ENCODE measurements at regions not wholly inside any gene's neighbourhood (a gene's known extent, or its start where the extent isn't known, plus 50 kb on each side); places are given as distances from the start of the nearest gene placed in this dataset.
"Not testable (repeated sequence)": the region's sequence is repeated elsewhere in the genome, so short reads cannot be mapped to it uniquely, and the experiment has no call there.

DNA sequence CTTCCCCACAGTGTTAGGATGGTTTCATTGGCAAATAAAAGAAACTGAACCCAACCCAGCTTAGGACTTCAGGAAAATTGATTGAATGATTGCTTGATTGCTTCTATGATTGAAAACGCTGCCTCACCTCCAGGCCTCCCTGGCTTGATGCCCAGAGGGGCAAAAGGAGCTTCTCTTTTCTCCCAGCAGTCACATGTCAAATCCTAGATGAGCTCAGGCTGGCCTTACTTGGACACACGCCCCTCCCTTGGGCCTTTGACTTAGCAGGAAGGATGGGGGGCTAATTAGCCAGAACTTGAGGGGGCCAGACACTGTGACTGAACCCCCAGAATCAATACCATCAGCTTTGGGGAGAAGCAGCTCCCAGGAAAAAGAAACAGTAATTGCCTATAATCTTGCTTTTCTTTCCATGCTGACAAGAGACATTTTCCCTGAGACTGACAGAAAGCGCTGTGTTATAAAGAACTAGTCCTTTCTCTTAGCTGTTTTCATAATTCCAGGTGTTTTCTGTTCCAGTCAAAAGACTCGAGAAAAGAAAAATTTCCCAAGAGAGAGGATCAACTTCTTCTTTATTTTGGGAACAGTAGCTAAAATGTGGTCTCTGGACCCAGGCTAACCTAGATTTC, 50.8 kb upstream of the ATP5PO start:
- TF ChIP-seq, protein P1, sequence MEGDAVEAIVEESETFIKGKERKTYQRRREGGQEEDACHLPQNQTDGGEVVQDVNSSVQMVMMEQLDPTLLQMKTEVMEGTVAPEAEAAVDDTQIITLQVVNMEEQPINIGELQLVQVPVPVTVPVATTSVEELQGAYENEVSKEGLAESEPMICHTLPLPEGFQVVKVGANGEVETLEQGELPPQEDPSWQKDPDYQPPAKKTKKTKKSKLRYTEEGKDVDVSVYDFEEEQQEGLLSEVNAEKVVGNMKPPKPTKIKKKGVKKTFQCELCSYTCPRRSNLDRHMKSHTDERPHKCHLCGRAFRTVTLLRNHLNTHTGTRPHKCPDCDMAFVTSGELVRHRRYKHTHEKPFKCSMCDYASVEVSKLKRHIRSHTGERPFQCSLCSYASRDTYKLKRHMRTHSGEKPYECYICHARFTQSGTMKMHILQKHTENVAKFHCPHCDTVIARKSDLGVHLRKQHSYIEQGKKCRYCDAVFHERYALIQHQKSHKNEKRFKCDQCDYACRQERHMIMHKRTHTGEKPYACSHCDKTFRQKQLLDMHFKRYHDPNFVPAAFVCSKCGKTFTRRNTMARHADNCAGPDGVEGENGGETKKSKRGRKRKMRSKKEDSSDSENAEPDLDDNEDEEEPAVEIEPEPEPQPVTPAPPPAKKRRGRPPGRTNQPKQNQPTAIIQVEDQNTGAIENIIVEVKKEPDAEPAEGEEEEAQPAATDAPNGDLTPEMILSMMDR (IDR thresholded peaks at IDR 0.05): no peak
- TF ChIP-seq EP300 (IDR thresholded peaks at IDR 0.05; ENCODE audit: low read depth) (no peak), POLR2AphosphoS5 (IDR thresholded peaks at IDR 0.05) (no peak), POLR2A (IDR thresholded peaks at IDR 0.05) (no peak)
- no peak overlapping the region for H3K4me3 ChIP-seq
- 40 to 64% methylated on average over 1 to 4 of the region's 4 CpGs for WGBS, 2 donors (ENCODE audit: low coverage in 1 of 2)
- no peaks in the 10 kb centered on the region for H3K9me3 ChIP-seq
- in situ Hi-C loops (cut with MboI; ENCODE audit: low pct_ligation_motif_present in 1 of 4, low pct_unique_long_range_greater_than_20kb in 1 of 4, low sequenced_read_pairs in 3 of 4) (no loop called here), intact Hi-C loops (cut with DNase I; ENCODE audit: low total_unique reads) (no loop called here)
- H3K36me3 ChIP-seq: no peaks in the 10 kb centered on the region
- peaks cover 9 to 34% (median 14%) of the 10 kb centered on the region in 4 donors for H3K4me1 ChIP-seq
- no peak for DNase-seq
- no peak overlapping the region for H3K27ac ChIP-seq
- no peaks in the 10 kb centered on the region for H3K27me3 ChIP-seq

DNA sequence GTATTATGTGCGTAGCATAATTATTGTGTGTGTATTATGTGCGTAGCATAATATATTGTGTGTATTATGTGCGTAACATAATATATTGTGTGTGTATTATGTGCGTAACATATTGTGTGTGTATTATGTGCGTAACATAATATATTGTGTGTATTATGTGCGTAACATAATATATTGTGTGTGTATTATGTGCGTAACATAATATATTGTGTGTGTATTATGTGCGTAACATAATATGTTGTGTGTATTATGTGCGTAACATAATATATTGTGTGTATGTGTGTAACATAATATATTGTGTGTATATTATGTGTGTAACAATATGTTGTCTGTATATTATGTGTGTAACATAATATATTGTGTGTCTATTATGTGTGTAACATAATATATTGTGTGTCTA, 50.1 kb upstream of the ATP5PO start:
- DNase-seq; H3K27me3 ChIP-seq; H3K9me3 ChIP-seq; intact Hi-C loops (cut with DNase I; ENCODE audit: low total_unique reads); H3K36me3 ChIP-seq; in situ Hi-C loops (cut with MboI; ENCODE audit: low pct_ligation_motif_present in 1 of 4, low pct_unique_long_range_greater_than_20kb in 1 of 4, low sequenced_read_pairs in 3 of 4); H3K27ac ChIP-seq; H3K4me3 ChIP-seq: not testable (repeated sequence)
- H3K4me1 ChIP-seq: peaks cover 9 to 27% (median 12%) of the 10 kb centered on the region in 4 donors
- WGBS, 2 donors (ENCODE audit: low coverage in 1 of 2): 94 to 95% methylated on average over 9 of the region's 9 CpGs

Measured in transverse colon (tissue), 4 donors.